ENCODE measurements at regions not wholly inside any gene's neighbourhood (a gene's known extent, or its start where the extent isn't known, plus 50 kb on each side); places are given as distances from the start of the nearest gene placed in this dataset.

GRCh38 chr13:108368250-108368905, 98.9 kb downstream of the TNFSF13B start:
- DNase-seq (no peak), ATAC-seq (peak in 1 of 4 donors; percentile 42)
- 77 to 79% (median 77%) methylated on average over 3 of the region's 3 CpGs for WGBS, 4 donors
- intact Hi-C loops (cut with DNase I): no loop called here
- TF ChIP-seq CTCF (IDR thresholded peaks at IDR 0.05) (no peak), POLR2A (IDR thresholded peaks at IDR 0.05) (no peak)
- Histone ChIP-seq H3K4me1 (peaks cover 0 to 4% (median 0%) of the 10 kb centered on the region in 12 donors), H3K27ac (peak overlapping the region in 1 of 12 donors; percentile 84), H3K4me3 (no peak overlapping the region), H3K9me3 (peaks cover 0 to 12% (median 0%) of the 10 kb centered on the region in 12 donors), H3K27me3 (no peaks in the 10 kb centered on the region), H3K36me3 (no peaks in the 10 kb centered on the region)

DNA sequence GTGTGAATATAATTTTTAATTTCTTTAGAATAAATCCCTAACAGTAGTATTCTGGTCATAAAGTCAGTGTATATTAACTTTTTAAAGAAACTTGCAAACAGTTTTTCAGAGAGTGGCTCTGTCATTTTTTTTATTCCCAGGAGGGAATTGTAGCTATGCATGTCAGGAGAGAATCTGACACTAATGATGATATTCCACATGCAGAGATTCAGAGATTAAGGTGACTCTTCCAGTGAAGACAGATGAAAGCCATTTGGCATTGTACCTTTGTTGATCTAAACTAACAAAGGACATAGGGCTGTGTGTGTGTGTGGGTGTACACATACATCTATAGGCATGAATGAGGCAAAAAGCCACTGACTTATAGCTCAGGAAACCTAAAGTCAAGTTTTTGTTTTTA, 99.9 kb downstream of the TNFSF13B start:
- H3K9me3 ChIP-seq: peaks cover 0 to 12% (median 0%) of the 10 kb centered on the region in 12 donors
- ATAC-seq: no peak
- H3K4me1 ChIP-seq: peaks cover 0 to 4% (median 0%) of the 10 kb centered on the region in 12 donors
- no peak overlapping the region for H3K4me3 ChIP-seq
- intact Hi-C loops (cut with DNase I): no loop called here
- no peak for DNase-seq
- no peaks in the 10 kb centered on the region for H3K27me3 ChIP-seq
- peak overlapping the region in 1 of 12 donors; percentile 84 for H3K27ac ChIP-seq
- TF ChIP-seq POLR2A (IDR thresholded peaks at IDR 0.05): no peak
- no peak for TF ChIP-seq CTCF (IDR thresholded peaks at IDR 0.05)
- no peaks in the 10 kb centered on the region for H3K36me3 ChIP-seq

GRCh38 chr13:108375034-108375433, 105.5 kb downstream of the TNFSF13B start:
- no peaks in the 10 kb centered on the region for H3K36me3 ChIP-seq
- DNase-seq (no peak), ATAC-seq (no peak)
- H3K9me3 ChIP-seq: peaks cover 0 to 16% (median 0%) of the 10 kb centered on the region in 12 donors
- intact Hi-C loops (cut with DNase I): no loop called here
- WGBS, 4 donors: 62 to 69% (median 69%) methylated on average over 2 of the region's 2 CpGs
- no peak for TF ChIP-seq POLR2A (IDR thresholded peaks at IDR 0.05)
- no peak for TF ChIP-seq CTCF (IDR thresholded peaks at IDR 0.05)
- no peak overlapping the region for H3K4me3 ChIP-seq
- H3K4me1 ChIP-seq: no peaks in the 10 kb centered on the region
- H3K27ac ChIP-seq: no peak overlapping the region
- H3K27me3 ChIP-seq: no peaks in the 10 kb centered on the region

GRCh38 chr13:108375772-108376171, 106.3 kb downstream of the TNFSF13B start:
- DNase-seq (no peak), ATAC-seq (no peak)
- TF ChIP-seq CTCF (IDR thresholded peaks at IDR 0.05) (no peak), POLR2A (IDR thresholded peaks at IDR 0.05) (no peak)
- Histone ChIP-seq H3K27me3 (no peaks in the 10 kb centered on the region), H3K36me3 (no peaks in the 10 kb centered on the region), H3K27ac (no peak overlapping the region), H3K4me1 (no peaks in the 10 kb centered on the region), H3K4me3 (no peak overlapping the region), H3K9me3 (peaks cover 0 to 16% (median 0%) of the 10 kb centered on the region in 12 donors)
- 82 to 90% (median 84%) methylated on average over 2 of the region's 2 CpGs for WGBS, 4 donors
- intact Hi-C loops (cut with DNase I): no loop called here

Data from heart left ventricle (tissue), 16 donors.